ENCODE measurements at regions not wholly inside any gene's neighbourhood (a gene's known extent, or its start where the extent isn't known, plus 50 kb on each side); places are given as distances from the start of the nearest gene placed in this dataset.

GRCh38 chr1:13908128-13908527 lies 208.1 kb downstream of the PRDM2 start:
- Histone ChIP-seq H3K27me3 (ENCODE audit: control insufficient read depth, insufficient read depth, low read length) (no peaks in the 10 kb centered on the region), H2AFZ (no peak overlapping the region), H3K4me1 (no peaks in the 10 kb centered on the region), H3K36me3 (ENCODE audit: control insufficient read depth, insufficient read depth, low read length) (no peaks in the 10 kb centered on the region), H3K4me2 (ENCODE audit: low read length) (no peak overlapping the region), H3K9me3 (ENCODE audit: control insufficient read depth, low read length) (no peaks in the 10 kb centered on the region), H3K79me2 (no peaks in the 10 kb centered on the region), H3K4me3 (ENCODE audit: low read depth, low read length) (no peak overlapping the region), H3K9ac (no peak overlapping the region), H3K27ac (no peak overlapping the region)
- TF ChIP-seq CTCF (IDR thresholded peaks at IDR 0.05), result no peak

DNA sequence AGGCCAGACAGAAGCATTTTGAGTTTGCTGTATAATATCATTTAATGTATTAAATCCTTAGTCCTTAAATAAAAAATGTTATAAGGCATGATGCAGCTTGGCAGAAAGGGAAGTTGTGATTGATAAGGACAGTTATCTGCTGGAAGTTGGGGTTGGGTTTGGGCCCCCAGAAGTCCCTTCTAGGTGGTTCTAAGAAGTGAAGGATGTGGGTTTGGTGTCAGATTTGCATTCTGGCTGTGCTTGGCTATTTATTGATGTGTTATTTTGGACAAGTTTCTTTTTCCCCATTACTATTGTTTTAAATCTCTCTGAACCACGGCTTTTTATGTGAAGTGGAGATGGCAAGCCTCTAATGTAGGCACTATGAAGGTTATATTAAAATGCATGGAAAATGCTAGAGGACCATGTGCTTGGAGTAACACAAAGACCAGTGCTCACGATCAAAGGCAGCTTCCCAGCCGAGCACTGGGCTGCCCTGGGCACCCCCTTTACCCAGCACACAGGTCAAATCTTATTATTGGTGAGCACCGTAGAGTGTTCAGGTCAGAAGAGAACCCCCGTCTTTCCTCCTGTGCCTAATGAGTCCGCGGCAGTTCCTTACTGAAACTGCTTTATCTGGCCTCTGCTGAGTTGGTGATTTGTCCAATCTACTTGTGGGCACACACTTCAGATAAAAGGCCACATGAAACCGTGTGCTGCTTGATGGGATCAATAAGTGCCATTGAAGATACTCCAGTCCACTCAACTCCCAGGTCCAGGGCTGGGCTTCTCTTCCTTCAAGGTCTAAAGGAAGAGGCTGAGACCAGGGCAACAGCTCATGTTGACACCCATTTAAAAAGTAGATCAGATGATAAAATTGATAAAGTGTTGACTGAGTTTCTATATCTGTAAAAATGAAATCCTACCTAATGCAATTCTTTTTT lies 212.0 kb downstream of the PRDM2 start:
- no peak overlapping the region for H3K9ac ChIP-seq
- no peak overlapping the region for H3K4me3 ChIP-seq (ENCODE audit: low read depth, low read length)
- H3K79me2 ChIP-seq, result no peaks in the 10 kb centered on the region
- no peak overlapping the region for H2AFZ ChIP-seq
- H3K27ac ChIP-seq, result no peak overlapping the region
- H3K27me3 ChIP-seq (ENCODE audit: control insufficient read depth, insufficient read depth, low read length), result no peaks in the 10 kb centered on the region
- no peak for TF ChIP-seq CTCF (IDR thresholded peaks at IDR 0.05)
- H3K9me3 ChIP-seq (ENCODE audit: control insufficient read depth, low read length), result no peaks in the 10 kb centered on the region
- H3K4me2 ChIP-seq (ENCODE audit: low read length), result no peak overlapping the region
- H3K4me1 ChIP-seq, result no peaks in the 10 kb centered on the region
- no peaks in the 10 kb centered on the region for H3K36me3 ChIP-seq (ENCODE audit: control insufficient read depth, insufficient read depth, low read length)

- Histone ChIP-seq H3K27me3 (ENCODE audit: control insufficient read depth, insufficient read depth, low read length) (no peaks in the 10 kb centered on the region), H3K27ac (no peak overlapping the region), H3K9me3 (ENCODE audit: control insufficient read depth, low read length) (no peaks in the 10 kb centered on the region), H3K9ac (no peak overlapping the region), H3K4me1 (no peaks in the 10 kb centered on the region), H2AFZ (no peak overlapping the region), H3K79me2 (no peaks in the 10 kb centered on the region), H3K4me3 (ENCODE audit: low read depth, low read length) (no peak overlapping the region), H3K4me2 (ENCODE audit: low read length) (no peak overlapping the region), H3K36me3 (ENCODE audit: control insufficient read depth, insufficient read depth, low read length) (no peaks in the 10 kb centered on the region)
- no peak for TF ChIP-seq CTCF (IDR thresholded peaks at IDR 0.05)
These were observed 213.4 kb downstream of the PRDM2 start for GRCh38 chr1:13913396-13913795.

- Histone ChIP-seq H3K79me2 (no peaks in the 10 kb centered on the region), H3K9ac (no peak overlapping the region), H3K27ac (no peak overlapping the region), H3K36me3 (ENCODE audit: control insufficient read depth, insufficient read depth, low read length) (no peaks in the 10 kb centered on the region), H3K4me1 (no peaks in the 10 kb centered on the region), H2AFZ (no peak overlapping the region), H3K9me3 (ENCODE audit: control insufficient read depth, low read length) (peaks cover 3% of the 10 kb centered on the region), H3K4me3 (ENCODE audit: low read depth, low read length) (no peak overlapping the region), H3K27me3 (ENCODE audit: control insufficient read depth, insufficient read depth, low read length) (no peaks in the 10 kb centered on the region), H3K4me2 (ENCODE audit: low read length) (no peak overlapping the region)
- TF ChIP-seq CTCF (IDR thresholded peaks at IDR 0.05), result no peak
These were observed 216.5 kb downstream of the PRDM2 start for GRCh38 chr1:13916530-13916929.

- no peak for TF ChIP-seq CTCF (IDR thresholded peaks at IDR 0.05)
These were observed 217.6 kb downstream of the PRDM2 start for GRCh38 chr1:13917607-13918006.

More at GRCh38 chr1:13917607-13918006, 217.6 kb downstream of the PRDM2 start:
- Histone ChIP-seq H3K9me3 (ENCODE audit: control insufficient read depth, low read length) (peaks cover 3% of the 10 kb centered on the region), H3K79me2 (no peaks in the 10 kb centered on the region), H3K4me3 (ENCODE audit: low read depth, low read length) (no peak overlapping the region), H3K27ac (no peak overlapping the region), H3K9ac (no peak overlapping the region), H3K4me1 (no peaks in the 10 kb centered on the region), H3K36me3 (ENCODE audit: control insufficient read depth, insufficient read depth, low read length) (no peaks in the 10 kb centered on the region), H3K4me2 (ENCODE audit: low read length) (no peak overlapping the region), H2AFZ (no peak overlapping the region), H3K27me3 (ENCODE audit: control insufficient read depth, insufficient read depth, low read length) (no peaks in the 10 kb centered on the region)

Measured in parathyroid adenoma (tissue), 2 donors.